Inflammatory macrophage treated with lipopolysaccharide for 1 hour (primary cell): ENCODE measurements at regions not wholly inside any gene's neighbourhood (a gene's known extent, or its start where the extent isn't known, plus 50 kb on each side); places are given as distances from the start of the nearest gene placed in this dataset.
A peak's percentile ranks its signal among the peaks of the same experiment; 100 is the strongest.
"Not testable (repeated sequence)": the region's sequence is repeated elsewhere in the genome, so short reads cannot be mapped to it uniquely, and the experiment has no call there.

ENCODE experiments used
- DNase-seq, 2 donors: peaks; one replicate each; pipeline ENCODE4 v3.0.0-alpha.2; 2020 to 2022

DNA sequence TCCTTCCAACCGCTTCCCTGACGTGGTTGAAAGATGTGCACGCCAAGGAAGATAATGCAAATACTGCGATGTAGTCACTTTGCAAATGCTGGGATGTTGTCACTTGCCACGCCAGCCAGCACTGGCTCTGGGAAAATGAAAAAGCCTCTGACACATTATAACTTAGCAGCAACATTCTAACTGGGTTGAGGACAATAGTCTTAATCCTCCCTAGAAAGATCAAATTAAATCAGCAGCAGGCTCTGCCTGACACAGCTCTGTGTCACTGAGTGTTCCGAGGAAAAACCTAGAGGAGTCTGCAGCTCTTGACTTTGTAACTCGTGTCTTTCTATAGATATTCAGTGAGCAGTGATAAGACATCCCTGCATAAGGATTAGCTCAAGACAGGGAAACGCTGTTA is 380.1 kb upstream of the FRG1 start:
- DNase-seq, result not testable (repeated sequence)

DNA sequence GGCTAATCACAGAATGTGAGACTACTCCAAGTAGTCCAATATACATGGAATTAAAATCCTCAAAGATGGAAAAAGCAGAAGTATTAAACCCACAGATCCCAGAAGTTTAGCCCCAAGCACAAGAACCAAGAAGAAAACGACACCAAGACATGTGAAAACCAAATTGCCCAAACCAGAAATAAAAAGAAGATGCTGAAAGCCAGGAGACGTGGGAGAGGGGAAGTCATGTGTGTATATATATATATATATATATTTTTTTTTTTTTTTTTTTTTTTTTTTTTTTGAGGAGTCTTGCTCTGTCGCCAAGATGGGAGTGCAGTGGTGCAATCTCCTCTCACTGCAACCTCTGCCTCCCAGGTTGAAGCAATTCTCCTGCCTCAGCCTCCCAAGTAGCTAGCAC is 376.9 kb upstream of the FRG1 start:
- DNase-seq, result peak; percentile 47 to 53

DNA sequence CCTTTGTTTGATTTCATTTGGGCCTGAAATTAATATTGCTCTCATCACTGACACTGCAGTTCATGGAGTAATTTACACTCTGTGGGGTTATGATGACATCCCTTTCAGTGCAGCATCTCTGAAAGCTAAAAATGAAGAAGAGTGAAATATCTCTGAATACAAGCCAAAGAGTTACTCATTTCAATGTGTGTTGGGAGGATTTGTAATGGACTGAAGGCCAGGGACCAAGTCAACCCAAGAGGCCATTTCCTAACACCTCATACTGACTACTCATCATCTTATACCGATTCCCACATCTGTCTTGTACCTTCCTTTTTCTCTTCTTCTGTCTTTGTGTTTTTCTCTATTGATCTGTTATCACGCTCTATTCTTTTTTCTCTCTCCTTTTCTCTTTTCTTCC is 374.4 kb upstream of the FRG1 start:
- DNase-seq, result peak; percentile 25 to 47

DNA sequence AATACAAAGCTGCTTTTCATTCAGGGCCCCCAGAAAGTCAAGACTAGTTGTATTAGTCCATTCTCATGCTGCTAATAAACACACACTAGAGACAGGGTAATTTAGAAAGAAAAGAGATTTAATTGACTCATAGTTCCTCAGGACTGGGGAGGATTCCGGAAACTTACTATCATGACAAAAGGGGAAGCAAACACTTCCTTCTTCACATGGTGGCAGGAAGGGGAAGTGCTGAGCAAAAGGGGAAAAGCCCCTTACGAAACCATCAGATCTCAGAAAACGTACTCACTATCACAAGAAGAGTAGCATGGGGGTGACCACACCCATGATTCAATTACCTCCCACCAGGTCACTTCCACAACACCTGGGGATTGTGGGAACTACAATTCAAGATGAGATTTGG is 373.8 kb upstream of the FRG1 start:
- peak; percentile 72 to 89 for DNase-seq

DNA sequence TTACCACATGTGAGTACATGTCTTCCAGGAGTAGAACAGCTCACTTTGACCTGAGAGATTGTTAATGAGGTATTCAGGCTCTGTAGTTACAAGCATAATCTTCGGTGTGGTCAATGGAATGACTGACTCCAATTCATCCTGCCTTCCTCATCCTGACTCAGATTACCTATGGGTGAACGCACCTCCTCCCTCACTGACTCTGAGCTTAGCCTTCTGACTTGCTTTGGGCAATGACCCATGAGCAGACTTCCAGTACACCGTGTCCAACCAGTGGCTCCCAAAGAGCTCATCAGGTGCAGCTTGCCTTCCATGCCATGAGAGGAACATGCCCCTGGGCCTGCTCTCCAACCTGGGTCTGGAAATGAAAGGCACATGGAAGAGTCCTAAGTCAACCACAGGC is 361.0 kb upstream of the FRG1 start:
- not testable (repeated sequence) for DNase-seq

DNA sequence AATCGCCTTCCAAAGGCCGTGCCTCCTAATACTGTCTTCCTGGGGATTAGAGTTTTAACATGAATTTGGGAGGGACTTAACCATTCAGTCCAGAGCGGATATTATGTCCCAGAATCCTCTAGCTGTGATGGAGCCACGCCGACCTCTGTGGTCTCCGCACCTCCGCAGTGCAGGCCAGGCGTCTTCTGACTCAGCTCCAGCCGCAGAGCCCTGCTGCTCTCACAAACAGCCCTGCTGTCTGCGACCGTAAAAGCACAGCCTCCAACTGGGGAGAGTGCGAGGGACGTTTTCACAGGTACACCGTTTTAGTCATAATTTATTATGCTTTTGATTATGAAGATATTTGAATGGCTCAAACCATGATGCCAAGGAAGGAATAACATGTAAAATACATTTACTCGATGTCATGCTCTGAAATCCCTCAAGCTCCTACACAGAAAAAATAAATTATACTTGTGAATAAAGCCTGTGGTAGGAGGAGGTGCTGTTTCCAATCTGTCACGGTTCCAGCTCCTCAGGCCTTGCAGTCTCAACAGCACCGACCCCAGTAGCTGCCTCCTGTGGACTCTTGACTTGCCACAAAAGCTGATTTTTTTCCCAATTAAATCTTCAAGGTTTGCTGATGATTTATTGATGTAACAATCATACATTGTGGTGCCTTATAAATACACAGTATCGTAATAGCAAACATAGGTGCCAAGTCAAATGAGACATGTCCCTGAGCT is 353.6 kb upstream of the FRG1 start:
- not testable (repeated sequence) for DNase-seq

DNA sequence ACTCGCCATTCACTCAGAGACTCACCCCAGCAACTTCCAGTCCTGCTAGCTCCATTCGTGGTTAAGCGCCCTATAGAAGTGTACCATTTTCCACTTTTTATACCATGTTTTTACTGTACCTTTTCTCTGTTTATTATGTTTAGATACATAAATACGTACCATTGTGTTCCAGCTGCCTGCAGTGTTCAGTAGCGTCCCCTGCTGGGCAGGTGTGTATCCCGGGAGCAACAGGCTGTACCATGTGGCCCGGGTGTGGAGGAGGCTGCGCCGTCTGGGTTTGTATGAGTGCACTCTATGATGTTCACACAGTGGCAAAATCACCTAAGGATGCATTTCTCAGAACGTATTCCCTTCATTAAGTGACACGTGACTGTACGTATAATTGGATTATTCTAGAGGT is 351.5 kb upstream of the FRG1 start:
- not testable (repeated sequence) for DNase-seq

DNA sequence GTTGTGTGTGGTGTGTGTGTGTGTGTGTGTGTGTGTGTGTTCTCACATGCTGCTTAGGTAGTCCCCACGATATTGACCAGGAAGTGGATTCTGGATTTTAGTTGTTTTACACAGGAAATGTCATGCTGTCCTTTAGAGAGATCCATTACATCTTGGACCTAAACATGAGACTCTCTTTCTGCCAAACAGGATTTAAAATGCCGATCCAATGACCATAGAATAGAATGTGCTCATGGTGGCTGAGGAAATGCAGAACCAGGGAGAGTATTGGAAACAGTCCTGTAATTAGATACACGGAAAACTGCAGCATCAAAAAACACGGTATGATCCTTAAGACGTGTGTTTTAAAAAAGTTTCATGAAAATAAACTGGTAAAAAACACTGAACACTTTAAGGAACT is 347.8 kb upstream of the FRG1 start:
- no peak for DNase-seq

DNA sequence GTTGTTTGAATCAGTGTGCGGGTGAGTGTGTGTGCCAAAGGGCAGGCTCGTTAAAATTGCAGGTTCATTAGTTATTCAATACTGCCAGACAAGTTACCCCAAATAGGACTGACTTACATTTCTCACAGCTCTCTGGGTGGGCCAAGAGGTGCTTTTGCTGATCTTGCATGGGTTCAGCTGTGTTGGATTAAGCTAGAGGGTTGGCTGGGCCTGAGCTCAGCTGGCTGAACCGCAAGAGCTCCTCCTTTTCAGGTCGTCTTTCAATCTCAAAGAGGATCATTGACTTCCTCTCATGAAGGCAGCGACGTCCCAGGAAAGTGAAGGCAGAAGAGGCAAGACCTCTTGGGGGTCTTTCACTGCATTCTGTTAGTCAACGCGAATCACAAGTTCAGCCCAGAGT is 343.3 kb upstream of the FRG1 start:
- no peak for DNase-seq

DNA sequence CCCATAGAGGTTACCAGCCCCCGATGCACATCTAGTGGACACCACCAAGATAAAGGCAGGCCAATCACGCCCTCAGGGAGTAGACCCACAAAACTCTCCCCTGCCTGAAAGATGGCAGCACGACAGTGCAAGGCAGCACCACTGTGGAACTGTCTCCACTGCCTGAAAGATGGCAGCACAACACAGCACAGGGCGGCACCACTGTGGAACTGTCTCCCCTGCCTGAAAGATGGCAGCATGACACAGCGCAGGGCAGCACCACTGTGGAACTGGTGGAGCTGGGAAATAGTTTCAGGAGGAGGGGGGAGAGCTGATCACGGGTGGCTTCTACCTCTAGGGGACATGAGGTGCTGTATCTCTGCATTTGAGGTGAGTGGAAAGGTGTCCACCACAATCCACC is 340.4 kb upstream of the FRG1 start:
- no peak for DNase-seq

DNA sequence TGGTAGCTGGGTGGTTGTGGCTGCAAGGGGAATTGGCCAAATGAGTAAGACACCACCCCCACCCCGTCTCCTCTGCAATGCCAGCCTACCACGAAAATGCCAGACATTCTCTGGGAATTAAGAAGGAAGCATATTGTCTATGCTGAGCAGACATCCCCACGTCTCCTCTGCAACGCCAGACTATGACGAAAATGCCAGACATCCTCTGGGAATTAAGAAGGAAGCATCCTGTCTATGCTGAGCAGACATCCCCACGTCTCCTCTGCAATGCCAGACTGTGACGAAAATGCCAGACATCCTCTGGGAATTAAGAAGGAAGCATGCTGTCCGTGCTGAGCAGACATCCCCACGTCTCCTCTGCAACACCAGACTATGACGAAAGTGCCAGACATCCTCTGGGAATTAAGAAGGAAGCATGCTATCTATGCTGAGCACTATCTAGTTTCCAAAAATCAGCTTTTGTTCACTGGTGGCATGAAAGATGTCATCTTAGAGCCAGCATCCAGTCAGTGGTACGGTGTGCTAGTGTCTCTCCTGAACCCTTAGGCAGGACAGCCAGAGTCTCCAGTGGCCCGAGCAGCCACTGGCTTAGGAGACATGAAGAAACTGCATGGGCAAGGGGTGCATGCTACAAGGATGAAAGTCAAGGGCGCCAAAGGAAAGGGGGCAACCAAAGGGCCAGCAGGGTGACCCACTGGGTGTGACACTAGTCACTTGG is 339.8 kb upstream of the FRG1 start:
- peak in 1 of 2 donors; percentile 18 for DNase-seq

DNA sequence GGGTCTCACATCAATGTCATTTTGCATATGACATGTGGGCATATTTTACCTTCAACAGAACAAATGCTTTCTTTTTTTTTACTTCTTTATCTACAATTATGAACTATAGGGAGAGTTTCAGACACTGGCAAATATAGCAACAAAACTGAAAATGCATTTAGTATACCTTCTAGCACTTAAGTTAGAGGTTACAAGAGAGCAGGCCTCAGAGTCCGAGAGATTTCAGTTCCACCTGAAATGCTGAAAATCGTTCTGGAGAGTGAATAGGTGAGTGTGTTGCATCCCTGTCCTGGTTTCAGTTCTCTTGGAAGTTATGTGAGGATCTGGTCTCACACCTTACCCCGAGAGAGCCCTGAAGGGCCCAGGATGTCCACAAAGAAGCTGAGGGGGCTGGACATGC is 337.8 kb upstream of the FRG1 start:
- not testable (repeated sequence) for DNase-seq

DNA sequence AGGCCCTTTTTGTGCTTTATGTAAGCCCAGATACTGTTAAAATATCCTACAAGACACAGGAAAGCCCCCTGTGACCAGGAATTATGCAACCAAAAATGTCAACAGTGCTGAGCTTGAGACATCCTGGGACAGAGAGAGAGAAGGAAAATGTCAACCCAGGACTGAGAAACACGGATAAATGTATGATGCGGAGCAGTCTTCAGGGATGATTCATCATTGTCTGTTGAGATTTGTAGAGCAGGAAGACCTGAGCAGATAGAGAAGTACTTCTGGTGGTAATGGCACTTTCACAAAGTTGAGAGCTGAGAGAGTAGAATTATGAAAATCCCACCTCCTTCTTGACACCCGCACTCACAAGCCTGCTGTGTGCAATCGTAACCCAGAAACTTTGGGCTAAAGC is 330.1 kb upstream of the FRG1 start:
- peak; percentile 15 to 19 for DNase-seq

DNA sequence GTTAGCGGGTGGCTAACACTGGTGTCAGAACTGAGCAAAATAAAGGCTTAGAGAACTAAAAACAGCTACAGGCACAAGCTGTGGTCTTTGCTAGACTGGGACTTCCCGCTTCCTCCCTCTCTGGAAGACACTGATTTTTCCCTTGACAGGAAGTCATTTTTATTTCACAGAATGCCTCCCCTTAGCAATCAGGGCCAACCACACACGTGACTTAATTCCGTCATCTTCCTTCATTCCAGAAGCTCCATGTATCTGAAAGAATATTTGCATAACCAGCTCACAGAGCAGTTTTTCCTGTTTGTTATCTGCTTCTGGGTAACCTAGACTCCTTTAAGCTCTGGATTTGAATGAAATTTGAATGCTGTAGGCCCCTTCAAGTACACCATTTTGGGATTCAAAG is 327.5 kb upstream of the FRG1 start:
- peak; percentile 65 to 74 for DNase-seq

DNA sequence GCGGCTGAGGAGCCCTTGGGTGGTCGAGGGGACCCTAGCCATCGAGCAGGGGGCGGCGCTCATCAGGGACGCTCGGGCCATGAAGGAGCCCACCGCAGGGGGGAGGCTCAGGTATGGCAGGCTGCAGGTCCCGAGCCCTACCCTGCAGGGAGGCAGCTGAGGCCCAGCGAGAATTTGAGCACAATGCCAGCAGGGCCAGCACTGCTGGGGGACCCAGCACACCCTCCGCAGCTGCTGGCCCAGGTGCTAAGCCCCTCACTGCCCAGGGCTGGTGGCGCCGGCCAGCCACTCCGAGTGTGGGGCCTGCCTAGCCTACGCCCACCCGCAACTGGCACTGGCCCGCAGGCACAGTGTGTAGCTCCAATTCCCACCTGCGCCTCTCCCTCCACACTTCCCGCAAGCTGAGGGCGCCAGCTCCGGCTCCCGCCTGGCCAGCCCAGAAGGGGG is 325.4 kb upstream of the FRG1 start:
- no peak for DNase-seq

DNA sequence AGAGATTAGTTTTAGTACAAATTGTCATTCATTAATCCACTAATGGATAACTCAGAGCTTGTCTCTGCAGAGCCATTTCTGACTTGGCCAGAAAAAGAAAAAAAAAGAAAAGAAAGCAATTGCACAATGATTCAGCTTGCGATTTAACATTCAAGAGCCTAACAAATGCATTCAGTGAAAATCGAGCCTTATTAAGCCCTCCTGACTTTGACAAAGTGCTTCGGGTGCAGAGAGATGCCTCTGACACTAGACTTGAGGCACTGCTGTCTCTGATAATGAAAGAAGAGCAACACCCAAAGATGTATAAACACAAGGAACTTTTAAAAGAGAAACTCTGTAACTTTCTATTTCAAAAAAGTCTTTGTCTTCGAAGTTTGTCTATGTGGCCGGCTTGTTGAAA is 322.9 kb upstream of the FRG1 start:
- DNase-seq, result not testable (repeated sequence)

DNA sequence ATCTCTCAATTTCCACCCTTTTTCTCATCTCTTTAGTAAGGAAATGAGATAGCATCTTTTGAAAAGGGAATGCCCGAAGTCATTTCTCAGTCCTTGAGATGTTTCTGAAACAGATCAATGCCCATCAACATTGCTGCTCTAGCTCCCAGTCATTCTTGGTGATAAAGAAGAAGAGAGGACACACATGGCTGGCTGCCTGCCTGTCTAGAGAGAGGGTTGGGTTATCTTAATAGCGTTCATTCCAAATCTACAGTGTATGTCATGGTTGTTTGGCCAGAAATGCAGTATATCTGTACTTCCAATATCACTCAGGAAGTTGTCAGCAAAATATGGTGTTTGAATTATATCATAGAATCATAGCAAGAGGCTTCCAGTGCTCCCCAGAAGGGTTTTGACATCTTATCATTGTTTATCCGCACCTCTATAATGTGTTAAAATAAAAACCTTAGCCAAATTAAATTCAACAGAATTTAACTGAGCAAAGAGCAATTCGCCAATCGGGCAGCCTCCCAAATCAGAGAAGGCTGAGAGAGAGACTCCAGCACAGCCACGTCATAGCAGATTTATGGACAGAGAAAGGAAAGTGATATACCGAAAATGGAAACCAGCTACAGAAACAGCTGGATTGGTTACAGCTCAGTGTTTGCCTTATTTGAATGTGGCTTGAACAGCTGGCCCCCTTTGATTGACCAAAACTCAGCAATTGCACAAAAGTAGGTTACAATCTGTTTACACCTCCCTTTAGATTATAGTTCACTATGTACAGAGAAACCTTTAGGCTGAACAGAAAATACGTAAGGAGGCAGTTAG is 321.0 kb upstream of the FRG1 start:
- DNase-seq, result not testable (repeated sequence)

DNA sequence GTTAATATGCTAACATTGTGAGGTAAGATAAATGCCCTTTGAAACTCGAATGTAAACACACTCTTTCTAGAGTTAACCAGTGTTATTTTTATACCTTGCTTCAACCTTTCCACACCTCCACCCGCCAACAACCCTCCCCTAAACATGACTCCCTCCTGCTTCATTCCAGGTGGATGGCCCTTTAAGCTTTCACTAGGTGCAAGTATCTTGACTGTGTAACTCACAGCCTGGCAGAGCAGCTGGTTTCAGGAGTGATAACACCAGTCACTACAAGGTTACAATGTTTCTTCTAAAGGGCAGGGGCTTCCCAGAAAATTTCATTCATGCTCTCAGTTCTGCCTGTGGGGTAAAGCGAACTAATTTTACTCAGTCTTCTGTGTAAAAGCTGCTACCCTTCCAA is 318.1 kb upstream of the FRG1 start:
- DNase-seq, result not testable (repeated sequence)

DNA sequence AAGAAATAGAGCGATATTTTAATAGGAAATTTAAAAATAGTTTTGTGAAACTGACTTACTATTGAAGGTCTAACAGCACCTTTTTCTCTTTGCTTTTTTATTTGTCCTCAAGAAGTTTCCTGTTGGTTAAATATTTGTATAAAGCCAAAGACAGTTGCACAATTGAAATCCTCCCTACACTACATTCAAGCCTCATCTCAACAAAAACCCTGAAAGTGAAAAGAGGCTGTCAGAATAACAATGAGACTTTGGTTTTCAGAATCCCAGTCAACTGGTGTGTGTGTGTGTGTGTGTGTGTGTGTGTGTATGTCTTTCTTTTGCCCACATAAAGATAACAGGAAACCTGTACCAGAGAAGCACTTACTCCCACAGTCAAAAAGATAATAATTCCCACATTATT is 313.6 kb upstream of the FRG1 start:
- DNase-seq, result not testable (repeated sequence)

DNA sequence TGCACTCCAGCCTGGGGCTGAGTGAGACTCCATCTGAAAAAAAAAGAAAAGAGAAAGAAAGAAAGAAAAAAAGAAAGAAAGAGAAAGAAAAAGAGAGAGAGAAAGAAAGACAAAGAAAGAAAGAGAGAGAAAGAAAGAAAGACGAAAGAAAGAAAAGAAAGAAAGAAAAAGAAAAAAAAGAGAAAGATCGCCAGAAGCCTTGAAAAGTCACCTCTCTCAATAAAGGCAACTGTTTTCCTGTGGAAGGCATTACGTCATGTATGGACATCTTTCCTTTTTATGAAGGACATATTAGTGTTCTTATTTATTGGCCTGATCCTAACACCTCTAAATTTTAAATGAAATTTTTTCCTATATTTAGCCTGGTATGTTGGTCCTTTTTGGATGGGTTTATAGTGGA is 310.9 kb upstream of the FRG1 start:
- not testable (repeated sequence) for DNase-seq

DNA sequence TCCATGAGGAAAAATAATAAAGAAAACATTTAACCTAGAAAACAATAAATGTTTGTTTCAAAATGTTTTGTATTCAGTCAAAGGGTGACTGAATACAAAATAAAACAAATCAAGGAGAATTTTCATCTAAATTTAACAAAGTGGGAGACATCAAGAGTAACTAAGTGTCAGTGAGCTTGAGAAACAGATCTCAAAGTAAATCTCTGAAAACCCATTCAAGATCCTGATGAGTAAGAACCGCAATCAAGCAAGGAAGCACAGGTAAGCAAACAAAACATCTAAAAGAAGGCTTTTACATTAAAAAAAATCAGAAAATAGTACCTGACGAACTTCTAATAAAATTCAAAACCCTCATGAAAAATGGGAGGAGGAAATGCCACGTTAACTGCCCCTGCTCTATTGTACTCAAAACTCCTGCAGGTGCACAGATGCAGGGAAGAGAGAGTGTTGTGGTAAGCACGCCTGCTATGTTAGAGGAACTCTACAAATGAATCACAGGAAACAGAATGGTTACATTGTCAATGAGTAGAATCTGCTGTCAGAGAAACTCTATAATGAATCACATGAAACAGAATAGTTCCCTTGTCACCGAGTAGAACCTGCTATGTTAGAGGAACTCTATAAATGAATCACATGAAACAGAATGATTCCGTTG is 309.6 kb upstream of the FRG1 start:
- DNase-seq, result peak; percentile 42 to 49

DNA sequence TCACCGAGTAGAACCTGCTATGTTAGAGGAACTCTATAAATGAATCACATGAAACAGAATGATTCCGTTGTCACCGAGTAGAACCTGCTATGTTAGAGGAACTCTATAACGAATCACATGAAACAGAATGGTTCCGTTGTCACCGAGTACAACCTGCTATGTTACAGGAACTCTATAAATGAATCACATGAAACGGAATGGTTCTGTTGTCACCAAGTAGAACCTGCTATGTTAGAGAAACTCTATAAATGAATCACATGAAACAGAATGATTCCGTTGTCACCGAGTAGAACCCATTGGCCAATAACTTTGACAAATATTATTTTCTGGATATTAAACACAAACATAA is 309.1 kb upstream of the FRG1 start:
- peak; percentile 22 to 31 for DNase-seq

DNA sequence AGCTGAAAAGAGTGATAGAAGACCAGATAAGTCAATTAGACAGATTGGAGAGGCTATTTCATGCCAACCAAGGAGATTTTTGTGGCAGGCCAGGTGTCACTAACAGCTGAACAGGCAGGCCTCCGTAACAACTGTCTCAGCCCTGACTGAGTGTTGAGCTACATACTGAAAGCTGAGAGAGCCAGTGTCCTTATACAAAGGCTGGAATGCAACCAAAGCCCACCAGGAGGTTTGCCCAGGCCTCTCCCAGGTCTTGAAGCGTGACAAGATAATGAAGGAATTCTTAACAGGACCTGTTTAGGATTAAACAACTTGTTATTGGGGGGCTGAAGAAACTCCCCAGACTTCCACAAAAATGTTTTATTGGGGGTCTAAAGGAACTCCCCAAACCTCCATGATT is 290.2 kb upstream of the FRG1 start:
- DNase-seq, result not testable (repeated sequence)
